ENCODE measurements at regions not wholly inside any gene's neighbourhood (a gene's known extent, or its start where the extent isn't known, plus 50 kb on each side); places are given as distances from the start of the nearest gene placed in this dataset.
"Not testable (repeated sequence)": the region's sequence is repeated elsewhere in the genome, so short reads cannot be mapped to it uniquely, and the experiment has no call there.

DNA sequence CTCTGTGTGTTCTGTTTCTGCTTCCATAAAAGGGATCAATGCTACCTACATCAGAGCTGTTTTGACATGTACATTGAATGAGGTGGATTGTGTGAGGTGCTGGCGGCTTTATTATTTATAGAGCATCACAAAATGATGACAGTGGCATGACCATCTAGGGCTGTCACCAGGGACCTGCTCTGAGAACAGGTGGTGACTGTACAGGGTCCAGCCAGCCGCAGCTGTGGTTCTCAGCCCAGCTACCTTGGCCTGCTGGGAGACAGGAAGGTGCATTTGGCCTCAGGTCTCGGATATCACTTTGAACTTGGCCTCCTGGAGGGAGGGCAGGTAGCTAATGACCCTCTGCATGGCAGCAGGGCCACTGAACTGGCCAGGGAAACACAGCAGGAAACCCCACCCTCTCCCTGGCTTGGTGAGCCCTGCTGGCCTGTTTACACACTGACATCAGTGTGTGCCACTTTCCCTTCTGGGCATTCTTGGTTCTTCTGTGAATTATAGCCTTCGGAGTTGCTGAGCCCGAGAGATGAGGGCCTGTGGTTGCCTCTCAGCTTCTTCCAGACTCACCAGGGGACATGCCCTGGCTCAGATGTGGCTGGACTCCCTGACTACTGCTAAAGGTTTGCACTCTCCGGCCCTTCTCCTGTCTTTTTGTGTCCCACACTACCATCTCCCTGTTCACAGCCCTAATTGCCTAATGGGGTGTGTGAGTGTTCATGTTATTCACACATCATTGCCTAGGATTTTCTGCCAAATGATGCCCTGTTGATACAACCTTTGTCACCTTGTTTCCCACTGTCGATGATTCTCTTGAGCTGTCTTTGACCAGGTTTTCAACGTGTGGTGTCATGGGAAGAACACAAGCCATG lies 109.2 kb upstream of the RAB12 start:
- DNase-seq (ENCODE audit: low spot score): no peak

DNA sequence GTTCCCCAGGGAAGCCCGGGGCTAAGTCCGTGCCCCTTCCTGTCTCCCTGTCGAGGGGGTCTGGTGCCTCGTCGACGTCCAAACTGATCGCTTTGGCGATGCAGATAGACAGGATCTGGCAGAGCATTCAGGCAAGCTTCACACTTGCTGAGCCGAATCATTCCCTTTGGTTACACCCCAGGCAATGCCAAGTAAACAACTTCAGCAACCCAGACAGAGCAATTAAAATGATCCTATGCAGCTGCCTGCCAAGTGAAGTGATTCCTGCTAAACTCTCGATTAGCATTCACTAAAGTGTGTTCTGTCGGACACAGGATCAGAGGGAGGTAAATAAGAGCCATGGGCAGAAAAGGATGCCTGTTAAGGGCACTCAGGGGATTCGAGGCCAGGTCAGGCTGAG lies 108.2 kb upstream of the RAB12 start:
- no peak for DNase-seq (ENCODE audit: low spot score)

DNA sequence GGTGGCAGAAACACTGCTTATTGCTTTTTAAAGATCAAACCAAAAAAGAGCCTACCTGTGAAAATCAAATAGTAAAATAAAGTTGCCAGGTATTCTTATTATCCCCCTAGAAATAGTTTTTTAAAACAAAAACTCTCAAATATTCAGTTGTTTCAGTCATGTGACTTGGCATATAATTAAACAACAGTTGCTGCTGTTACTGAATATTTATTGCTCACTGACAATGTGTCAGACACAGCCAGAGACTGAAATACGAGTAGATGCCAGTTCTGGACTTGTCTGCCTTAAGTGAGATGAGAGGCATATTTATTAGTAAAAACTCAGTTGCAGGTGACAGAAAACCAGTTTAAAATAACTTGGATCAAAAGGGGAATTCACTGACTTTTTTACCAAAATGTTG lies 106.0 kb upstream of the RAB12 start:
- DNase-seq (ENCODE audit: low spot score): no peak

DNA sequence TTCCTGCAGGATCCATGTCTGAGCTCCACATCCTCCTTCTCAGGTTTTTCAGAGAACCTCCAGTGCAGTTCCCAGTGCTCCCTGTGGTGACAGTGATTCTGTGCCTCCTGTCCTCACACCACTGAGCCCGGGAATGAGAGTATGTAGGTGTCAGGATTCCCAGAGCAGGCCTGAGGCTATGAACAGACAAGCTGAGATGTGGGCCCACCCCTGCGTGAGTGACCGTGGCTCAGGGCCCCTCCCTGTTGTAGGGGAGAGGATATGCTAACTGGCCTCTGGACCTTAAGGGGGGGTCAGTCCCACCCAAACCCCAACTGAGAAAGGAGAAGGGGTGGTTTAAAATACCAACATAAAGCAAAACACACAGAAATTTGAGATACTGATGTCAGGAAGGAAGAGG lies 104.8 kb upstream of the RAB12 start:
- no peak for DNase-seq (ENCODE audit: low spot score)

DNA sequence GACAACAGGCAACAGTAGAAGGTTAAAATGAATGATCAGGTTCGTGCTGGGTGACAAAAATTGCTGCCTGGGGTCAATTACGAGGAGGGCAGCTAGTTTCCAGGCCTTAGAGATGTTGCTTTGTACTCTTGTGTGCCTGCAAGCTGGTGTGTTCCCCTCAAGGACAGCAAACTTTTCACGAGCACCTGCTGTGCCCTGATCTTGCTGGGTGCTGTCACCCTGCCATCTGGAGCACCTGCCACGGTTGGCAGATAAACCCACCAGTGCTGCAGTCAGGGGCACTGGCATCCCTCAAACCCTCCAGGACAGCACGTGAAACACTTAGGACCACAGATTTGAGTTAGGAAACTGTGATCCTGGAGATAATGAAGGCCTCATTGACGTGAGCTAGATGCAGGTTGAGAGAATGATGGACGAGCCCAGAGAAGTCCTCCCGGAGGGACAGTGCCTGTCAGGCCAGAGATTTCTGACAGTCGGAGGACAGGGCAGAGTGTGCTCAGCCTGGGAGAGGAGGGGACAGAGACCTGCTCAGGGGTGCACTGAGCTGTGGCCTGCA lies 104.3 kb upstream of the RAB12 start:
- DNase-seq (ENCODE audit: low spot score): no peak

DNA sequence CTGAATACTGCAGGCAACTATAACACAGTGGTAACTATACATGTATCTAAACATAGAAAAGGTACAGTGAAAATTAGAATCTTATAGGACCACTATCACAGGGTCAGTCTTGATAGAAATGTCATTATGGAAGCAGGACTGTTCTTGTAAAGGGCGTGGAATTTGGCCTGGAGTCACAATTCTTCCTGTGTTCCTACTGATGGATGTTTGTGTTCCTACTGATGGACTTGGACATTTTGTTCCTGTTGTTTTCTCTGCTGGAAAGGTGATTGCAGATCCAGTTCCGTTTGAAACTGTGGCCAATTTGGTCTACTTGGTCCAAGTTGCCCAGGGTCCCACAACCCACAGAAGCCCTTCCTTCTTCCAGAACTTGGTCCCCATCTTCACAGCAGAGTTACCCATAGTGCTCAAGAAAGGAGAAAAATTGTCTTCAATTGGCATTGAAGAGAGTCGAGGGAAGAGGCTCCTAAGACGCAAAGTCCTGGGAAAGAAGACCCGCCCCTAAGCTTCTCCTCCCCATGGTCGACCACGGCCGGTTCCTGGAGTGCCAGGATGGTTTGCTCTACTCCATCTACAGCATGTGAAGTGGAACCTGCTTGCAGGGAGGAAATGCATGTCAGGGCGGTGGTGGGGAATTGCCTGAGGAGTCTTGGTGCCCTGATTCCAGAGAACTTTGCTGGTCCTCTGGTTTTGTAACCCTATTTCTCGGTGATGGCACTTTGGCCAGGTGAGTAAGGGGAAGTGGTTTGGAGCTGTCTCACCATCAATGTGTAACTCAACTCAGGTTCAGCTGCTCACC lies 102.8 kb upstream of the RAB12 start:
- no peak for DNase-seq (ENCODE audit: low spot score)

DNA sequence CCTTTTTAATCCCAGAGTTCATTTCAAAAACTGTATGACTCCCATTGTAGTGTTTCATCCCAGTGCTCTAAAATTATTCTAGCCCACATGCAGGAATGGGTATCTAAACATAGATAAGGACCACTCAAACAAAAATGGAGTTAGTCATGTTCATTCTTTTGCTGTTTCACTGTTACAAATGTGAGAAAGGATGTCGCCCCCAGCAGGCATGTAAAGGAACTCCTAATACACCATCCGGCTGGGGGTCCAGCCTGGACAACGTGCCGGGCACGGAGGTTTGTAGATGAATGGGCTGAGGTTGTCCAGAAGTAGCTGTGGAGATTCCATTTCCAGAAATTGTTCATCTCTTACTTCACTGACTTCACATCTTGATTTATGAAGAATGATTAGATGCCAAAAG lies 101.9 kb upstream of the RAB12 start:
- peak; percentile 16 for DNase-seq (ENCODE audit: low spot score)

DNA sequence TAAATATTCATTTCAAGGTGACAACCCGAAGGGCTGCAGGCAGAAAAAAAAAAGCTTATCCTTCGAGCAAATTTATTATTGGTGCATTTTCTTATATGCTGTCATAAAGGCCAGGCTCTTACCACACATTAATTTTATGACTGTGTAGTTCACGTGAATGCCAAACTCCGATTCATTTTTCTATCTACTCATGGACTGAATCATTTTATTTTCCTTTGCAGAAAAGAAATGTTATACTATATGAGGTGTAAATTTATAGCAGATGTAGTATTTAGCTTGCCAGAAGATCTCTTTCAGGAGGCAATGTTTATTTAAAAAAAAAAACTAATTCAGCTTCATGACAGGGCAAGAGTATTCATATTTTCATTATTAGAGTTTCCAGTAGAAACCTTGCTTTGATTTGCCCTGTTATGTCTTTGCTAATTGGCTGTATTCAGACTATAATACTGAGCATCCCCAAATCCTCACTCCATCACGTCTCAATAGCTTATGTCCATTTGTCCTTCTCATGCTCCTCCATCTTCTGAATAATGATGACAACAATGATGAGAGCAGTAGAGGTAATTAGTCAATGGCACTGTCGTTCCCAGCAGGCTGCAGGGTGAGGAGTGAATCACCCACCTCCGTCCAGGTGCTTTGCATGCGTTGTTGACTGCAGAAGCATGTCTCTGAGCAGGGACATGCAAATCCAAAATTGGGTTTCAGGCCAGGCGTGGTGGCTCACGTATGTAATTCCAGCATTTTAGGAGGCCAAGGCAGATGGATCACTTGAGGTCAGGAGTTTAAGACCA lies 101.1 kb upstream of the RAB12 start:
- DNase-seq (ENCODE audit: low spot score): no peak

DNA sequence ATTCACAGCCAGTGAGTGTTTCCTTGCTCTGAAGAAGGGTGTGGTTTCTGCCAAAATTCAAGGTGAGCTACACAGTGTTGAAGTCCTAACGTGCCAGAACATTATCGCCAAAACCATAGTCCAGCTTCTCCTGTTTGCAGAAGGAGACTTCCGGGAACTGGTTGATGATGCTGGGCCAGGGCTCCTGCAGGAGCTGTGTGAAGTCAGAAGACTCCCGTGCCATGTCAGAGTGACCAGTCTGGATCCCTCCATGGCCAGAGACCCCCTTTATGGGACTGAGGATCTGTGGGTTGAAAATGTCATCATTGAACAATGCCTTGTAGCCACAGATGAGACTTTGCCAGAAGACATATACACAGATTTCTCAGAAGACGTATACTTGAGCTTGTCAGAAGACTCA lies 96.0 kb upstream of the RAB12 start:
- no peak for DNase-seq (ENCODE audit: low spot score)

DNA sequence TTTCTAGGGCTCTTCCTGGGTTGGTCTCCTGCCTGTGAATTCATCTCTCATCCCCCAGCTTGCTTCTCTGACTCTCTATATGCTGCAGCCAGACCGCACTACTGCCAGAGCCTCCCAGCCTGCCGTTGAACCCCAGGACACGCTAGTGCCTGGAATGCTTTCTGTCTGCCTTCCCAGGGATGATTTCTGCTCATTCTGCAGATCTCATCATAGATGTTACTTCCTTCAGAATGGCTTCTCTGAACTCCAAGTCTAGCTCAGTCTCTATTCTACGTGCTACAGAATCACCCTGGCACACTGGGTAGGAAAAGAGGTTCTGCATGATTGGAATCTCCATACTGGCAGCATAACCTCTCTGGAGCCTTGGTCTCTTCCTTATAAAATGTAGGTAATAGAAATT lies 94.8 kb upstream of the RAB12 start:
- no peak for DNase-seq (ENCODE audit: low spot score)

DNA sequence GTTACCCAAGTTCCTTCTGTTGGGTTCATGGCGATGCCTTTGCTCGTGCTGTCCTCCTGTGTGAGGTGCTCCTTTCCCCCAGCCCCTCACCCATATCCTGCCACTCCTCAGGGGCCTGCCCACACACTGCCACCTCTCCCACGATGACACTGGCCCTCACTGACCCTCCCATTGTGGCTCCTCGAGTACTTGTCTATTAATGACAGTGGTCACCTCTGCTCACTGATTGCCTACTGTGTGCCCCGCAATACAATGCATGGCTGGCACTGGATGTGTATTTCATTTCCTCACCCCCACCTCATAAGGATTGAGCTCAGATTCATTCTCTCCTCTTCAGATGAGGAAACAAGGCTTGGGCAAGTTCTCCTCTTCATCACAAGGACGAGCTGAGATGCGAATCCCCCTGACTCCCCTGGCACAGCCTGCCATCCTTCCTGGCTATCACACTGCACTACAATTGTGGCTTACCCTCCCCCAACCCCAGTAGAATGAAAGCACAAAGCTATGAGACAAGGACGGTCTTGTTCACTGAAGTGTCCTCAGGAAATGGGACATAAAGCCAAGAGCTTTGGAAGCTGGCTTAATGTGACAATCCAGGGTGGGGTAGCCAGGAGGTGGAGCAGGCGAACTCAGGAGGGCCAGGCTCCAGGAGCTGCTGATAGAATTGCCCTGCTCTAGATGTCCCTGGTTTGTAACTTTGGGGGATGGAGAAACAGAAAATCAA lies 93.9 kb upstream of the RAB12 start:
- DNase-seq (ENCODE audit: low spot score): no peak

DNA sequence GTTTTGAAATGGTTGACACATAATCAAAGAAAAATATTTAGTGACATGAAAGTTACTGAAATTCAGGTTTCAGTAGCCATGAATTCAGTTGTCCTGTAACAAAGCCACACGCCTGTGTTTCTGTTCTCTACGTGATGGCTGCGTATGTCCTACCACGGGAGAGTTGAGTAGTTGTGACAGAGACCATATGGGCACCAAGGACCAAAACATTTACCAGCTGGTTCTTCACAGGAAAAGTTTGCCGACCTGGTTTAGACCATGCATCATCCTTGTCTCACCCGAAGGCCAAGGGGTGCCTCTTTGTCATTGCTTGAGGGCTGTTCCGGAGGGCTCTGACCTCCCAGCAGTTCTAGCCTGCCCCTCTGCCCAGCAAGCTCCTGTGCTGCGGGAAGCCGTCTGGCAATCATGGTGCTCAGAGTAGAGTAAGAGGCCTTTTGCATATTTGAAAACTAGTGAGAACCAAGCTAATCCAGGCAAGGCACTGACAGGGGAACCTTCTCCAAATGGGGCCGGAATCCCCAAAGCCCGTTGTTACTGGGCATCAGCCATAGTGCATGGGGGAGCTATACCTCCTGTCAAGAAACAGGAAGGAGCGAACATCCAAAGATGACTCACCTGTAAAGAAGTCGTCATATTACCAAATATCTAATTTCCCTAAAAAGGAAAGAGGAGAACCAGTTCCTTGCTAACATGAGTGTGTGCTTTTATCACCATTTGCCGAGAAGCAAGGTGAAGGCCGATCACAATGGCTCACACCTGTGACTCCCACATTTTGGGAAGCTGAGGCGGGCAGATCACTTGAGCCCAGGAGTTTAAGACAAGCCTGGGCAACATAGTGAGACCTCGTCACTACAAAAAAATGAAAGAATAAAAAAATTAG lies 92.6 kb upstream of the RAB12 start:
- no peak for DNase-seq (ENCODE audit: low spot score)

DNA sequence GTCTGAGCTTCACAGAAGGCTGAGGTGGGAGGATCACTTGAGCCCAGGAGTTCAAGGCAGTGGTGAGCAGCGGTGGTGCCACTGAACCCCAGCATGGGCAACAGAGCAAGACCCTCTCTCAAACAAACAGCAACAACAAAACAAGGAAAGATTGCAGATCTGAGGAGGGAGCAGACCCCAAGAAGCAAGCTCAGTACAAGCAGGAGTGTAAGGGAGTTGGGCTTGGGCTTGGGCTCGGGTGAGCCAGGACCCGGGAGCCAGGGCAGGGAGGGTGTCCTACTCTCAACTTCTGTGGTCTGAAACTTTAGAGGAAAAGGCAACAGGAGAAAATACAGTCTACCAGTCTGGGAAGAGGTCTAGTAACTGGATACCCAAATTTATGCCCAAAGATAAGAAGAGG lies 92.0 kb upstream of the RAB12 start:
- no peak for DNase-seq (ENCODE audit: low spot score)

DNA sequence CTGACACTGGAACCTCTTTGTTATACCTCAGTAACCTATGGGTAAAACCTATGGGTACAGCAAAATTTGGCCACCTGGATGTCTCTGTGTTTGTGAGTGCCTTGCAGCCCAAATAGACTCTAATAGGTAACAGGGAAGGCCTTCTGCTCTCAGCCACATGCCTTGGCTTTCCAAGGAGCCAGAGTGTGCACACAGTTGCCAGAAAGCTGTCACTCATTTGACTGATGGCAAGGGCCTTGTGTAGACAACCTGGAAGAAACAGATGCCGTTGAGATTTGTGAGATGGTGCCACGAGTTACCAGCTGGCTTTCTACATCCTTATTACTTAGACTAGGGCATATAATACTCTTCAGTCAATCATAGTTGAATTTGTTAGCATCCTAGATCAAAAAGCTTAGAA lies 90.1 kb upstream of the RAB12 start:
- no peak for DNase-seq (ENCODE audit: low spot score)

DNA sequence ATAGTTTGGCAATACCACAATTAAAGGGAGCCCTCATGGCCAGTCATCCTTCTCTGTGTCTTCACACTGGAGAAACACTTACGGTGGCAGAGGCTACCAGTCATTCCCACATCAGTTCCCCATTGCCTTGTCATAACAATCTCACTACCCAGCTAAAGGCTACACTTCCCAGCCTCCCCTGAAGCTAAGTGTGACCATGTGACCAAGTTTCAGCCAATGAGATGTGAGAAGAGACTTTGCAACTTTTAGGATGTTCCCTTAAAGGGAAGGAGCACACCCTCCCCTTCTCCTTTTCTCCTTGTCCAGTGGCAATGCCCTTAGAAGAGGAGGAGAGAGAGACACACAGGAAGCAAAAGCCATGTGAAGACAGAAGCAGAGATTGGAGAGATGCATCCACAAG lies 89.0 kb upstream of the RAB12 start:
- no peak for DNase-seq (ENCODE audit: low spot score)

DNA sequence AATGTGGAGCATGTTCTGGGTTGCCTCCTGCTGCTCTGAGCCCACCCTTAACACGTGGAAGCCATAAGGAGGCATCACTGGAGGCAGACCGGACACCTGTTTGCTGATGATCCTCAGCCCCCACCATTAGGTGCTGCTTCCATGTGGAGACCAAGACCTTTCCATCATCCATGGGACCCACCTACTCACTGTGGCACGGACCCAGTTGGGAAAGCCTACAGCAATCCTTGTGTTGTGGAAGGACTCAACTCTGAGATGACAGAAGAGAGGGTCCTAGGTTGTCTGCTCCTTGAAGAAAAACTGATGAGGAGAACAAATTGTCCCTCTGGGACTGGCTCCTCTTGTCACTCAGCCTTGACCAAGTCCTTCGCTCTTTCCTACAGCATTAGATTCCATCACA lies 86.5 kb upstream of the RAB12 start:
- no peak for DNase-seq (ENCODE audit: low spot score)

DNA sequence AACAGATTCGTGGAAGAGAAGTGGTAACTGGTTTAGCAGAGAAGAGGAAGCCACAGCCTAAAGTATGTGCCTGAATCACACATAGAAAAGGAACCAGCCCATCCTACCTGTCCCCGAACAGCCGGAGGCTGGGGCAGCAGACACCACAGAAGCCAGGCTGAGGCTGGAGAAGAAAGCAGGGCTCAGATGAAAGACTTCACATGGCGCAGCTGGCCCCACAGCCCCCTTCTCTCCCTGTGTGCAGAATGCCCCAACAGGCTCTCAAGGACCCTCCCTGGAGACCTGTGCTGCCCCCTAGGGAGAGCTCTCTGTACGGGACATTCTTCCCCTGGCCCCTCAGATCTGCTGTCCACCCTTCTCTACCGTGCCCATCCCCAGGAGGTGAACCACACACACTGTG lies 83.5 kb upstream of the RAB12 start:
- DNase-seq (ENCODE audit: low spot score): no peak

DNA sequence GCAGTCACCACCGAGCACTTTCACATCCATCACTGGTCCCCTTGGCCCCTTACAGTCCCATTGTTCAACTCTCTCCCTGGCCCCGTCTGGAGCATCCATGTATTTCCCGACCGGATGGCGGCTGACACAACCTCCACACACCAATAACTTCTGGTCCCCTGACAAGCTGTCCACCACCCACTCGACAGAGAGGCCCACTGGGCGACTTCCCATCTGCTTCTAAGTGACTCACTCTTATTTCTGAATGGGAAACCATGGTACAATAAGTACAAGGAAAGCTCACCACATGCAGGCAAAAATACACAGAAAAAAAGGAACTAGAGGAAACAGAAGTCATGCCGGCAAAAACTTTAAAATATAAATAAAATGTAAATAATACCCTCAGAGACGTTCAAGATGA lies 82.9 kb upstream of the RAB12 start:
- DNase-seq (ENCODE audit: low spot score): peak; percentile 10

DNA sequence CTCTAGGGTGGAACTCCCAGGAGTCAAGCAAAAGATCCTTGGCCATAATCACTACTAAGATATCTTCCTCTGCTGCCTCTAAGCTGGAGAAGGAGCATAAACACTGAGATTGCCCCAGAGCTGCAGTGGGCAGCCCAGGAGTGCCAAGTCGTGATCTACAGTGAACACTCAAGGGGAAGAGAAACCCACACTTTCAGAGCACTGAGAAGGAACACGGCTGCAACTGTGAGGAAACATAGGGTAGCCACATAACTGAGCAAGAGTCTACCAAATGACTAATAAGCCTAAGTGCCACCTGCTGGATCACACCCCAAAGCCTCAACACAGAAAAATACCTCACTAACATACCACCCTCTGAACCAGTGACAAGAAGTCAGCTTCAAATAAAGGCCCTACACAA lies 79.6 kb upstream of the RAB12 start:
- no peak for DNase-seq (ENCODE audit: low spot score)

DNA sequence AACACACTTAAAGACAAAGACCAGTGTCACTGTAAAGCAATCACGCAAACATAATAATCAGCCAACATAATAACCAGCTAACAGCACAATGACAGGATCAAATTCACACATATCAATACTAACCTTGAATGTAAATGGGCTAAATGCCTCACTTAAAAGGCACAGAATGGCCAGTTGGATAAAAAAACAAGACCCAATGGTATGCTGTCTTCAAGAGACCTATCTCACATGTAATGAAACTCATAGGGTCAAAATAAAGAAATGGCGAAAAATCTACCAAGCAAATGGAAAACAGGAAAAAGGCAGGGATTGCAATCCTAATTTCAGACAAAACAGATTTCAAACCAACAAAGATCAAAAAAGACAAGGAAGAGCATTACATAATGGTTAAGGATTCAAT lies 78.2 kb upstream of the RAB12 start:
- not testable (repeated sequence) for DNase-seq (ENCODE audit: low spot score)

DNA sequence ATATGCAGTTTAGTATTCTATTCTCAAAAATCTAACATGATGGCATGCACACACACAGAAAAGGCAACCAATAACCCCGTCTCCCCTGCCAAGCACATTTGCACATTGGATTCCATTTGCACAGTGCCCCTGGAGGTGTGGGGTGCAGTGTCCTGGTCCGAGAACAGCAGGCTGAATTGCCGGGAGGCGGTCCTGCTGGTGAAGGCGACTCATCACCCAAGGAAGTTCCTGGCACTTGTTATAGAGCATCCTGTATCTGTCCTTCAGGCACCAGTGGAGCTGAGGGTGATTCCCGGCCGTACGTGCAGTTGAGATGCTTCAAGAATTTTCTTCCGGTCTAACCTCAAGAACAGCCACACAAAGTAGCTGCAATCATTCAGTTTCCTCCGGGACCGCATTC lies 73.0 kb upstream of the RAB12 start:
- no peak for DNase-seq (ENCODE audit: low spot score)
